Esophagus muscularis mucosa (tissue), 4 donors: ENCODE measurements at regions not wholly inside any gene's neighbourhood (a gene's known extent, or its start where the extent isn't known, plus 50 kb on each side); places are given as distances from the start of the nearest gene placed in this dataset.

Experiments used
- CTCF ChIP-seq, 3 experiments: fragments of 200-600 bp in 2 of 3; fragments of 450-650 bp in 1 of 3; sonication (generic) in 2 of 3; IDR thresholded peaks; one replicate each; pipeline ENCODE4 v1.5.1; 2017 to 2019; ENCODE audit warnings: antibody characterized with exemption in 3 of 3, mild to moderate bottlenecking in 2 of 3, moderate library complexity in 1 of 3
- EP300 ChIP-seq: sonication (generic); formaldehyde crosslinking; IDR thresholded peaks from one replicate; pipeline ENCODE4 v1.6.1; 2017; ENCODE audit warnings: antibody characterized with exemption
- POLR2A ChIP-seq: fragments of 450-650 bp; IDR thresholded peaks from one replicate; pipeline ENCODE4 v1.6.1; 2017; ENCODE audit warnings: antibody characterized with exemption, moderate library complexity, mild to moderate bottlenecking, low read depth
- POLR2AphosphoS5 ChIP-seq, 2 donors: sonication (generic); formaldehyde crosslinking; IDR thresholded peaks; one replicate each; pipeline ENCODE4 v1.6.1; 2017; ENCODE audit warnings: antibody characterized with exemption in 2 of 2

DNA sequence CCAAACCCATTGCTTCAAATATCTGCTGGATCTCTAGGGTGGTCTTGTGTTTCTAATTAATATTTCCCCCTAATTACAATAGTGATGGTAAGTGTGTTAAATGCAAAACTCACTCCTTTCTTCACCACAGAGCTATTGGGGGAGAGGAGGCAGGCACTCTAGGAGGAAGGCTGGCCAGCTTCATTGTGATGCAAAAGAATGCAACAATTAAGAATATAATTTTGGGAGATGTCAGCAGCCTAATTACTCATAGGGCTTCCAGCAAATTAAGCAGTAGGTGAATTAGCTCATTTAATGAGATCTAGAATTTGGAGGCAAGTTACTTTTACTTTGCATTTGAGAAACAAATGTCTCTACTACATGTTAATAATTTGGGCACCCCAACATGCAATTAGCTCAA lies 560.4 kb upstream of the DAB1 start:
- TF ChIP-seq CTCF (IDR thresholded peaks at IDR 0.05) (no peak), POLR2A (no peak), POLR2AphosphoS5 (IDR thresholded peaks at IDR 0.05) (no peak), EP300 (no peak)
